Neural crest cell (in vitro differentiated cells): ENCODE measurements at regions not wholly inside any gene's neighbourhood (a gene's known extent, or its start where the extent isn't known, plus 50 kb on each side); places are given as distances from the start of the nearest gene placed in this dataset.

ENCODE experiments used
- DNase-seq: peaks from one replicate; pipeline ENCODE4 v3.0.0; 2021; ENCODE audit warnings: low read depth, mixed read lengths, low spot score
- H3K27ac Mint-ChIP-seq: one replicate; pipeline ENCODE4 v1.8.0; 2021; ENCODE audit warnings: mild to moderate bottlenecking, mixed read lengths; ENCODE audit not compliant: unreplicated experiment
- H3K27me3 Mint-ChIP-seq: 2 replicates; pipeline ENCODE4 v1.8.0; 2021; ENCODE audit warnings: low read depth, mild to moderate bottlenecking, mixed read lengths
- H3K36me3 Mint-ChIP-seq: 2 replicates; pipeline ENCODE4 v1.8.0; 2021; ENCODE audit warnings: low read depth, mild to moderate bottlenecking, mixed read lengths
- H3K4me1 Mint-ChIP-seq: 2 replicates; pipeline ENCODE4 v1.8.0; 2021; ENCODE audit warnings: mixed read lengths
- H3K4me3 Mint-ChIP-seq: one replicate; pipeline ENCODE4 v1.8.0; 2021; ENCODE audit warnings: mild to moderate bottlenecking, mixed read lengths
- H3K9me3 Mint-ChIP-seq: 2 replicates; pipeline ENCODE4 v1.8.0; 2021; ENCODE audit warnings: mixed read lengths
- TF ChIP-seq, protein P1 (sequence below): fragments of 200-600 bp; sonication (generic); conservative IDR thresholded peaks from 2 replicates; pipeline ENCODE4 v1.5.0; 2021; ENCODE audit warnings: antibody characterized with exemption, mild to moderate bottlenecking

GRCh38 chr3:152760024-152760563 is 74.8 kb upstream of the P2RY1 start:
- H3K36me3 Mint-ChIP-seq = peaks cover 7% of the 10 kb centered on the region
- TF ChIP-seq, protein P1, sequence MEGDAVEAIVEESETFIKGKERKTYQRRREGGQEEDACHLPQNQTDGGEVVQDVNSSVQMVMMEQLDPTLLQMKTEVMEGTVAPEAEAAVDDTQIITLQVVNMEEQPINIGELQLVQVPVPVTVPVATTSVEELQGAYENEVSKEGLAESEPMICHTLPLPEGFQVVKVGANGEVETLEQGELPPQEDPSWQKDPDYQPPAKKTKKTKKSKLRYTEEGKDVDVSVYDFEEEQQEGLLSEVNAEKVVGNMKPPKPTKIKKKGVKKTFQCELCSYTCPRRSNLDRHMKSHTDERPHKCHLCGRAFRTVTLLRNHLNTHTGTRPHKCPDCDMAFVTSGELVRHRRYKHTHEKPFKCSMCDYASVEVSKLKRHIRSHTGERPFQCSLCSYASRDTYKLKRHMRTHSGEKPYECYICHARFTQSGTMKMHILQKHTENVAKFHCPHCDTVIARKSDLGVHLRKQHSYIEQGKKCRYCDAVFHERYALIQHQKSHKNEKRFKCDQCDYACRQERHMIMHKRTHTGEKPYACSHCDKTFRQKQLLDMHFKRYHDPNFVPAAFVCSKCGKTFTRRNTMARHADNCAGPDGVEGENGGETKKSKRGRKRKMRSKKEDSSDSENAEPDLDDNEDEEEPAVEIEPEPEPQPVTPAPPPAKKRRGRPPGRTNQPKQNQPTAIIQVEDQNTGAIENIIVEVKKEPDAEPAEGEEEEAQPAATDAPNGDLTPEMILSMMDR = no peak
- H3K9me3 Mint-ChIP-seq = peaks cover 7% of the 10 kb centered on the region
- no peaks in the 10 kb centered on the region for H3K27me3 Mint-ChIP-seq
- H3K4me3 Mint-ChIP-seq = no peak overlapping the region
- no peak overlapping the region for H3K27ac Mint-ChIP-seq
- H3K4me1 Mint-ChIP-seq = no peaks in the 10 kb centered on the region
- no peak for DNase-seq

DNA sequence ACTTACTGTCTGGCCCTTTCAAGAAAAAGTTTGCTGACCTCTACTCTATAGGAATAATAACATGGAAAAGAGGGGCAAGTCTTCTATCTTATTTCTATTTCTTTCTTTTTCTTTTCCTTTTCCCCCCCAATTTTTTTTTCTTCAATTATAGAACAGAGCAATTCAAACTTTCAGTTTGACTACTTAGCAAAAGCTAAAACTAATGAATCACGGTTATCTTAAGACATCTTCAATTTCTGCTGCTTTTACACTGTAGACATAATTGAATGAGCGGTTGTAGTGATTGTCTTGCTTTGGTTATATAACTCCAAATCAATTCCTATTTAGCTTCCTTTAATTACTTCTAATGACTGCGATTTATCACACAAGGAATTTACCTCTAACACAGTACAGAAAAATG is 74.3 kb upstream of the P2RY1 start:
- Mint-ChIP-seq H3K27me3 (no peaks in the 10 kb centered on the region), H3K4me3 (no peak overlapping the region), H3K4me1 (no peaks in the 10 kb centered on the region), H3K27ac (no peak overlapping the region), H3K9me3 (peaks cover 8% of the 10 kb centered on the region), H3K36me3 (peaks cover 7% of the 10 kb centered on the region)
- no peak for DNase-seq
- TF ChIP-seq, protein P1 = no peak

DNA sequence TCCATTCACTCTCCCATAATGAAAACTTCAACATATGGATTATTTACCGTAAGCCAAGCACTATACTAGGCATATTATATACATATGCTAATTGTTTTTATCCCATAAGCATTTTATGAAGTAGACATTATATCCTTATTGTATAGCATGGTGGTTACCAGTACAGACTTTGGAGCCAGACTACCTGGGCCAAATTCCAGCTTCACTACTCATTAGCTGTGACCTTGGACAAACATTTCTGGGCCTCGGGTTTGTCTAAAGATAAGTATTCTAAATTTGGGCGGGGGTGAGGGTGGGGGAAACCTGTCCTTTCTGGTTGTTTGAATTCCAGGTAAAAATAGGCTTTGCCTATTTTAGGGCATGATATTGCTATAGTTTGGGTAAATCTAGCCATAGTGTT is 66.5 kb upstream of the P2RY1 start:
- Mint-ChIP-seq H3K4me1 (no peaks in the 10 kb centered on the region), H3K27ac (no peak overlapping the region), H3K36me3 (peaks cover 7% of the 10 kb centered on the region), H3K9me3 (peaks cover 12% of the 10 kb centered on the region), H3K4me3 (no peak overlapping the region), H3K27me3 (no peaks in the 10 kb centered on the region)
- DNase-seq = no peak
- TF ChIP-seq, protein P1 = no peak

DNA sequence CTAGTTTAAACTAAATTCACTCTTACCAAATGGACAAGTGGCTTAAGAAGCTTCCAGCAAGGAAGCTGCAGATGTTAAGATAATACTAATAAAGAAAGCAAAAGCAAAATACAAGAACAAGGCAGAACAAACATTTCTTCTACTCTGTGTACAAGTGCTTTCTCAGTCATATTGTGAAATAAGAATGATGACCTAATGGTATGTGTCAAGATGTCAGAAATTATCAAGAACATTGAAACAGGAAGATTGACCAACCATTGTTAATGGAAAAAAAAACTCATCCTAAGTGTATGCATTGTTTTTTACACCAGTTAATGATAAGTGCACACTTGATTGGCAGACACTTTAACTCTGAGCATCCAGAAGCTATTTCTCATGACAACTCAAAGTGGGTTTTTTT is 65.4 kb upstream of the P2RY1 start:
- no peak for DNase-seq
- H3K36me3 Mint-ChIP-seq = peaks cover 4% of the 10 kb centered on the region
- H3K27ac Mint-ChIP-seq = no peak overlapping the region
- no peak overlapping the region for H3K4me3 Mint-ChIP-seq
- TF ChIP-seq, protein P1 = no peak
- H3K27me3 Mint-ChIP-seq = no peaks in the 10 kb centered on the region
- H3K9me3 Mint-ChIP-seq = peaks cover 8% of the 10 kb centered on the region
- no peaks in the 10 kb centered on the region for H3K4me1 Mint-ChIP-seq

DNA sequence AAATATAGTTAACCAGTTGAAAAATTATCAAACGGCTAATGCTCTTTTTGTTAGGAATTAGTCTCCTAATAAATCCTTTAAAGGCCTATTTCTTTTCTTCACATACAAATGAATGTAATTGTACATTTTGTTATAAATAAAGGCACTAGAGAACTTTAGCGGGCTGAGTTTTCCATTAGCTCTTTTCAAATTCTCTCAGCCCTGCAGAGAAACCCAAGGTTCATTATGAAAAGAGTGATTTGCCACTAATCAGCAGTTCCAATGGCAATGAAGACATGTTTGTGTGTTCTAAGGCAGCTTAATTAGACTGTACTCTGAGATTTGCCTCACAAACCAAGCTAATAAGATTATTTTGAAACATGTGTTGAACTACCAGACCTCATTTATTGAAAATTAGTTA is 64.6 kb upstream of the P2RY1 start:
- TF ChIP-seq, protein P1 = no peak
- H3K4me1 Mint-ChIP-seq = no peaks in the 10 kb centered on the region
- DNase-seq = no peak
- H3K27me3 Mint-ChIP-seq = no peaks in the 10 kb centered on the region
- H3K4me3 Mint-ChIP-seq = no peak overlapping the region
- H3K36me3 Mint-ChIP-seq = no peaks in the 10 kb centered on the region
- H3K9me3 Mint-ChIP-seq = peaks cover 4% of the 10 kb centered on the region
- no peak overlapping the region for H3K27ac Mint-ChIP-seq

- TF ChIP-seq, protein P1 = no peak
- Mint-ChIP-seq H3K4me3 (no peak overlapping the region), H3K9me3 (peaks cover 4% of the 10 kb centered on the region), H3K27me3 (no peaks in the 10 kb centered on the region), H3K4me1 (no peaks in the 10 kb centered on the region), H3K36me3 (no peaks in the 10 kb centered on the region), H3K27ac (no peak overlapping the region)
- no peak for DNase-seq
These were observed 63.8 kb upstream of the P2RY1 start for GRCh38 chr3:152771120-152771519.
